ENCODE measurements at regions not wholly inside any gene's neighbourhood (a gene's known extent, or its start where the extent isn't known, plus 50 kb on each side); places are given as distances from the start of the nearest gene placed in this dataset.

DNA sequence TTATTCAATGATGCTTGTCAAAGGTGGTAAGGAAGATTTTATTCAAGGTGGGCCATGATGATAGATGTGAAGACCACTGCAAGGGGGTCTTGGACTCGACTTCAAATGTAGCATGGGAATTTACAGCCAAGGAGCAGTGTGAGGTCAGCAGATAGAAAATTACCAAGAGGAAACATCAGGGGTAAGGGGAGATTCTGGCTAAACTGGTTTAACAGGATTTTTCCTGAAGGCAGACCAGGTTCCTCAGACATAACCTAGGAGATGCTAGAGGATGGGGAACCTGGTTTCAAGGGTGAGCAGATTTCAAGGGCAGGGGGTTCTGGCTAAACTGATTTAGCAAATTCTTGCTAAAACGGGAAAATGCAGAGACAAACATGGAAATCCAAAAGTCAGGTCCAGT lies 464.9 kb downstream of the TAFA4 start:
- DNase-seq (ENCODE audit: low read depth) = no peak

DNA sequence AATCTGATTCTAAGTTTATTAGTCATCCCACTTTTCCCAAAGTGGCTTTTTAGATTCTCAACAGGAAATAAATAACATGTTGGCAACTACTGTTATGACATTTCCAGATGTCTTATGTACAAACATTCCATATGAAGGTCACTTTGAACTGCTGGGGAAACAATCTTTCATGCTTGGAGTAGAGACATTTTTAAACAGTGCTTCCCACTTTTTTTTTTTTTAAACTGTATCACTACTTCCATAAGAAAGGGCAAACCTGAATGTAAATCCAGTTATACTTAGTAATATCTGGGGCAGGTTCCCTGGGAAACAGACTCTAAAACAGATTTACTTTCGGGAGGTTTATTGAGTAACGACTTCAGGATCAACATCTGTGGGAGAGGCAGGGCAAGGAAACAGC lies 473.8 kb downstream of the TAFA4 start:
- no peak for DNase-seq (ENCODE audit: low read depth)

GRCh38 chr3:68448510-68449383 lies 483.6 kb downstream of the TAFA4 start:
- no peak for DNase-seq (ENCODE audit: low read depth)

DNA sequence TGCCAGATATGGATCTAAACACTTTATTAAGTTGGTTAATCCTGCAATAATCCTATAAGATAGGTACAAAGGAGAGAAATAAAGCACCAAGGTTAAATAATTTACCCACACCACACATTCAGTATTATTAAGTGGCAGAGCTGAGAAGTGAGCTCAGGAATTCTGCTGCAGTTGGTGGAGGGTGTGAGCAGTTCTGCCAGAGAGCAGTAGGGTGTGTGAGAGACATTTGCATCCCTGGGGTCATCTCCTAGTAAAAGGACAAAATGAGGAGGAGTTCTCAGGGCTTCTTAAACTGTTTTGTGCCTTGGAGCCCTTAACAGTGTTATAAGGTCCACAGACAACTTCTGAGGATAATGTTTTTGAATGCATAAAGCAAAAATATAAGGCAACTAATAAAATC lies 484.5 kb downstream of the TAFA4 start:
- DNase-seq (ENCODE audit: low read depth) = no peak

DNA sequence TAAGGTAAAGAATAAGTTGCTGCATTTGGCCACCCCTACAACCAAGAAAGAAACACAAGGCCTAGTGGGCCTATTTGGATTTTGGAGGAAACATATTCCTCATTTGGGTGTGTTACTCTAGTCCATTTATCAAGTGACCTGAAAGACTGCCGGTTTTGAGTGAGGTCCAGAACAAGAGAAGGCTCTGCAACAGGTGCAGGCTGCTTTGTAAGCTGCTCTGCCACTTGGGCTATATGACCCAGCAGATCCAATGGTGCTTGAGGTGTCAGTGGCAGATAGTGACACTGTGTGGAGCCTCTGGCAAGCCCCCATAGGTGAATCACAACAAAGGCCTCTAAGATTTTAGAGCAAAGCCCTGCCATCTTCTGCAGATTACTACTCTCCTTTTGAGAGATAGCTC lies 491.3 kb downstream of the TAFA4 start:
- DNase-seq (ENCODE audit: low read depth) = no peak

GRCh38 chr3:68436619-68437401 lies 495.5 kb downstream of the TAFA4 start:
- DNase-seq (ENCODE audit: low read depth) = no peak

DNA sequence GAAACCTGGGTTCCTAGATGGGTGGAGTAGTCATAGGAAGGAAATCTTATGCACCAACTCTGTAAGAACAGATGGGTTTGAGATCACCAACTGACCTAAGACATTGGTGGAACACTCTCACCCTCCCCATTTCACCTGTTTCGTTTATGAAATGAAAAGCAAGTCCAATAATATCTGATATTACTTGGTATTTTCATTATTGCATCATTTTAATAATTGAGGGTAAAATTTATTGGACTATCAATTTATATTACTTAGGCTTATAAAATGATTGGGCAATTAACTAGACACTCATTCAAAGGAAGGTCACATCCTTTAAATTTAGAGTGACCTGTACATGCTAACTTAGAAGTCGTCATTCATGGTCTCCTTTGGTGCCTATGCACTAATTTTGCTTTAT lies 503.9 kb downstream of the TAFA4 start:
- no peak for DNase-seq (ENCODE audit: low read depth)

- no peak for DNase-seq (ENCODE audit: low read depth)
Measured at GRCh38 chr3:68424796-68425460, 507.4 kb downstream of the TAFA4 start.

DNA sequence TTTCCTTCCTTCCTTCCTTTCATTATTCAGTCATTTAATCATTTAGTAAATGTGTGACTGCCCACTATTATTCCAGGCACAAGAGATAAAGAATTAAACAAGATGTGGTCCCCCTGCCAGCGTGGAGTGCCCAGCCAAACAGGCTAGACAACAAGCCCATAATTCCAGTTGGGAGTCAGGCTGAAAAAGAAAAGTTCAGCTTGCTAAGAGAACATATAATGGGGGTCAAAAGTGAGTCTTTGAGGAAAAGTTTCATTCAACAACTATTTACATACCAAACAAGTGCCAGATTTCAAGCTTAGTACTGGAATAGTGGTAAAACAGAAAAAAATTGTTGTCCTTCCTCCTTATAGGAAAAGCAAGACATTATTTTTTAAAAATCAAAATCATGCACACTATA lies 523.7 kb downstream of the TAFA4 start:
- DNase-seq (ENCODE audit: low read depth) = no peak

DNA sequence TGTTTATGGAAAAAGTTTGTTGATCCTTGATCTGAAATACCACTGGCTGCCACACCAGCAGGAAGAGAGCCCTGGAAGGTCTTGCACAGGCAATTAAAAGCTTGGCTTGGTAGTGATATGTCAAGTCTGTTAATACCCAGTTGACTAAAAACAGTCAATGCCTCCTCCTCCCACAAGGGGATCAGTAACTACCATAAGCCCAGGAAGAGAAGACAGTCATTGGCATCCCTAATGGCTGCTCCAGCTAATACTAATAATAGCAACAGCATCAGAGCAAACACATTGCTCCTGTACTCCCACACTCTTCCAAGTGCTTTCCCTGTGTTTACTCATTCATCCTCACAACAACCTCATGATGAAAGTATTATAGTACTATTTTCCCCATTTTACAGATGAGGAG lies 528.6 kb downstream of the TAFA4 start:
- no peak for DNase-seq (ENCODE audit: low read depth)

DNA sequence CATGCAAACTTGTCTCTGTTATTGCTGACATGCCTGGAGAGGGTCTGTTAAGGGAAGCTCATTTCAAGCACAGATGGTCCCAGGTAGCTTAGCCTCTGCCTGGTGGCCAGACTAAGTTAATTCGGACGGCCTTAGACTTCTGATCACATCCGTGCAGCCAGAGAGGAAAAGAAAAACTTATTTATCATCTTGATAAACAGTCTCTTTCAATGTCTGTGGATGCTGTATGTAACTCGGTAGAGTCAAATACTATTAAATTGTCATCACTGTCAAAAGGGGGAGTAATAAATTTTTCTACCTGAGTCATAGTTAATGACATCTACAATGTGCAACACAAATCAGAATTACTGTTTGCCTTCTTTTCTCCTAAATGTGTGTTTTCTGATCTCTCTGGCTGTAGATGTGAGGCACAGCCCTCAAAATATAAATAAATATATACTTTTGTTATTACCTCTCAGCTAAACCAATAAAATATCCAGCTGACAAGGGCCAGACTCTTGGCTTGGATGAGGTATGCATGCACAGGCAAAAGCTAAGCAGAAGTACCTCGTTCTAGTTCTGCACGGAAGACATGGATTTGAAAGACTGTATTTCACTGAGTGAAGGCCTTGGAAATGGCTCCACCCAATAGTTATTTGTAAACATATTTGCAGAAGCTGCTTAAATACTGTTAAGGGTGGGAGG lies 530.0 kb downstream of the TAFA4 start:
- no peak for DNase-seq (ENCODE audit: low read depth)

GRCh38 chr3:68378631-68379030 lies 553.7 kb downstream of the TAFA4 start:
- DNase-seq (ENCODE audit: low read depth) = no peak

GRCh38 chr3:68373727-68374126 lies 558.6 kb downstream of the TAFA4 start:
- no peak for DNase-seq (ENCODE audit: low read depth)

DNA sequence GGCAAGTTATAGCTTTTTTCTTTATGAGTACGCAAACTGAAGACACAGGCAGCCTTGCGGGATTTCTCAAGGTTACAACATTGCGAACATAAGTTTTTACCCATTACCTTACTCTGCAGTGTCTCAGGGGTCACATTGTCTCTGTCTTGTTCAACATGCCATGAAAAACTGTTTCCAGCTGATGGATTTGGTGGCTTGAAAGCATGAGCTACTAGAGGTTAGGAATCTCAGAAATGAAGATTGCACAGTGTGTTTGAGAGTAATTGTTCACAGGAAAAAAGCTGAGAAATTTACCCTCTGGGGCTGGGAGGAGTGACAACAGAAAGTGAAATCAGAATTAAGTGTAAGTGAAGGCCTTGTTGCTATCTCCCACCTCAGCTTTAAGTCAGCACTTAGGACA lies 568.6 kb downstream of the TAFA4 start:
- DNase-seq (ENCODE audit: low read depth) = no peak

GRCh38 chr3:68360492-68360891 lies 571.9 kb downstream of the TAFA4 start:
- no peak for DNase-seq (ENCODE audit: low read depth)

DNA sequence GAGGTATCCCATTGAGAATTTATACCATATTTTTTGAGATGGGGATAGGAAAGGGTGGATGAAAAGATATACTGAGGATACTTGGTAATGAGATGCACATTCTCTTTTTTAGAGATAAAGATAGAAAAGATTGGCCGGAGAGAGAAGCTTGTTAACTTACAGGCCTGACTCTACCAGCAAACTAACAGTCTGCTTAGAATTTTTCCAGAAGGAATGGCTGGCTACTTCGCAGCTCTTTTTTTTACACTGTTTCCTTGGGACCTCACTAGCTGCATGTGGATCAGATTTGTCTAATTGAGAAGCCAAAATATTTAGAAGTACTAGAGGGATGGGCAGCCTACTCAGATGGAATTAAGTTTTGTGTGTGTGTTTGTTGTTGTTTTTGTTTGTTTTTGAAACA lies 586.6 kb downstream of the TAFA4 start:
- no peak for DNase-seq (ENCODE audit: low read depth)

GRCh38 chr3:68342426-68342825 lies 589.9 kb downstream of the TAFA4 start:
- DNase-seq (ENCODE audit: low read depth) = no peak

- no peak for DNase-seq (ENCODE audit: low read depth)
Measured at GRCh38 chr3:68336042-68336441, 596.3 kb downstream of the TAFA4 start.

DNA sequence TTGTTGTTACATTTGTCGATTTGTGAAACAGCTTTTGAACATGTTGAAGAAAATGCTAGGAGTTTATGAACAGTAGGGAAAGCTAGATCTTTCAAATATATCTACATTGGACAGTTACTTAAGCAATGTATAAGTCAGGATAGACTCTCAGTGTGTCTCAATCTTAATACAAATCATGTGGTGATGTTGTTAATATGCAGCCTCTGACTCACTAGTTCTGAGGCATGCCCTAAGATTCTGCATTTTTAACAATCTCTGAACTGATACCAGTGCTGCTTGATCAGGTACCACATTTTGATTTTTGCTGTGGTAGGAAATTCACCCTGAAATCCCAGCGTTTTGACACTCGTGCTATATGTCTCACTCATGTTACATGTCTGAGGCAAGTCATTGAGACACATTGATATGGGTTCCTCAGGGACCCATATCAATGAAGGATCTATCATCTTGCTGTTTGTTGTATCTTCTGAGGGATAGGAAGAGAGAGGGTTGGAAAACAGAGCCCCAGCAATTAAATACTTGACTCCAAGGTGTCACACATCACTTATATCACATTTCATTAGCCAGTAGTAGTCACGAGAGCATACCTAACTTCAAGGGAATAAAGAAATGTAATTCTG lies 597.9 kb downstream of the TAFA4 start:
- DNase-seq (ENCODE audit: low read depth) = no peak

DNA sequence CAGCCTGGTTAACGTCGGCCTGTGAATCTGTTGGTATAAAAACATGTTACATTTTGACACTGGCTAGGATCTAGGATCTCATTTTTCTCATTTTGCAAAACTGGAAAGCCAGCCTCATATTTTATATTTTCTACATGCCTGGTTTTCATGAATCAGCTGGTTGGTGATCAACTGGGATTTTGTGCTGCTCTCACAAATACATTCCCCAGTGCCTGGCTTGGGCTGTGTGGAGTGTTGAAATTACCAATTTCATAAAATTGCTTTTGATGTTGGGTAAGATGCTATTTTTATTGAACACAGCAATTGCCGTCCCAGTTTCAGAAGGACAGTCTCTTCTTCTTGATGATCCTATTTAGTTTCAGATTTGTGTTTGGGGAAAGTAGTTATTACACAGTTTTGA lies 604.3 kb downstream of the TAFA4 start:
- DNase-seq (ENCODE audit: low read depth) = no peak

DNA sequence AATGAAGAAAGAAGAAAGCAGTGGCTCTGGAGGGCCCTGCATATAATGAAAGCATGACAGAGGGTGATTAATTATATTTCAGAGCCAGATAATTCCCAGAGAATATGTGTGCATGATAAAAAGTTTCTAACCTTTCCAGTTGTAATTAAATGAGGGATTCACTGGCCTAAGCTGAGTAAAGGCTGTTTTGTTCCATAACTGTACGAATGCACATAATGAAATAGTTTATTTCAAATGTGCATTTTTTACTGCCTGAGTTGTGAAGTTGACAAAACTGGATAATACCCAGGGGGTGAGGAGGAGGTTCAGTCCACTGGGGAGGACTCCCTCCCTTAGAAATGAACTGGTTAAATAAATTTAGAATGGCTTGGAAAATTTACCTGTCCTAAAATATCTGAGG lies 616.4 kb downstream of the TAFA4 start:
- no peak for DNase-seq (ENCODE audit: low read depth)

DNA sequence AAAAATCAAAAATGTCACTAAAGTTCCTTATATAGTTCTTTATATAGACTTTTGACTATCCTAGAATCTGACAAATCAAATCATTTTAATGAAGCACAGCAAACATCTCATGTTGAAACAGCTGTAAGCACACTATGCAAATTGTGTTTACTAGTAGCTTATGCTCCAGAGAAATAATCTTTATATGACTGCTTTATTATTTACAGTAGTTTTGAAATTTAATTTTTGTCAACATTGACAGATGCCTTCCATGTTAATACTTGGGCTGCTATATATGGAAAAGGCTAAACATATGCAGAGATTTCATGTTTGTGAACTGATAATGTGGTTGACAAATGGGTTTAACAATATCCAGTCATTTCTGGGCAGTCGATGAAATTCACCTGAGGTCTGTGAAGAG lies 616.8 kb downstream of the TAFA4 start:
- no peak for DNase-seq (ENCODE audit: low read depth)
